ENCODE measurements at regions not wholly inside any gene's neighbourhood (a gene's known extent, or its start where the extent isn't known, plus 50 kb on each side); places are given as distances from the start of the nearest gene placed in this dataset.
"Not testable (repeated sequence)": the region's sequence is repeated elsewhere in the genome, so short reads cannot be mapped to it uniquely, and the experiment has no call there.

DNA sequence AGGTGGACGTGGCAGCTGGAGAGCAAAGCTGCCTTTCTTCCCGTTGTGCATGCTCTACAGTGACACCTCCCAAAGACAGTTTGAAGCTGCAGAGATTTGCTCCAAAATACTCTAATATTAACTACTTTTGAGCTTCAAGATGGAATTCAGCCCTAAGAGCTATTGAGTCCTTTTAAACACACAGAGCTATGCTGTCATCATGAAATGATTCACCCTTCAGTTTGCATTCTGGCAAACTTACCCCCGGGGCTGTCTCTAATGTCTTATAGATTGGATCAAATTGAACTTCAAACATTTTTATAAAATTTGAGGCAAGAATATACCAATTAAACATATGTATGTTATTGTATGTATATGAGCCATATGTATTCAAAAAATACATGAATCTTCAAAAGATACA, 110.7 kb upstream of the EFEMP1 start:
- TF ChIP-seq POLR2A (IDR thresholded peaks at IDR 0.05; ENCODE audit: low read depth, low read length) = no peak
- DNase-seq (ENCODE audit: insufficient read length, low spot score) (no peak), FAIRE-seq (no peak)

GRCh38 chr2:56040189-56040588, 116.6 kb upstream of the EFEMP1 start:
- DNase-seq (ENCODE audit: insufficient read length, low spot score) (no peak), FAIRE-seq (no peak)

DNA sequence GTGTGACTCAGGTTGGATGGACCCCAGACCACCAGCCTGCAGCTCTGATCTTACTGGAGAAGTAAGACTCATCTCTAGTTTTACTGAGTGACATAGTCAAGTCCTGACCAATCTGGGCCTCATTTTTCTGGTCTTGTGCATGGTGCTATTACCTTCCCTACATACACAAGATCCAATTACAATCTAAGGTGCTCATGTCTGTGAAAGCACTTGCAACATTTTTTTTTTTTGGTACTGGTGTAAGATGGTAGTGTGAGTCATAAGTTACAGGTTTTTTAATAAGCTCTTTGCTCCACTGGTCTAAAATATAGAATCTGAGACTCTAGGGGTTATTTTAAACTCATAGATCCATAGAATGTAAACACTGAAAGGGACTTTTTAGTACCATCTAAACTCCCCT, 117.3 kb upstream of the EFEMP1 start:
- DNase-seq (ENCODE audit: insufficient read length, low spot score) (no peak), FAIRE-seq (no peak)

More at GRCh38 chr2:56040189-56040588, 116.6 kb upstream of the EFEMP1 start:
- TF ChIP-seq POLR2A (IDR thresholded peaks at IDR 0.05; ENCODE audit: low read depth, low read length) = no peak

GRCh38 chr2:56047136-56047535, 123.6 kb upstream of the EFEMP1 start:
- no peak for TF ChIP-seq POLR2A (IDR thresholded peaks at IDR 0.05; ENCODE audit: low read depth, low read length)
- DNase-seq (ENCODE audit: insufficient read length, low spot score) (no peak), FAIRE-seq (no peak)

More for the DNA sequence above, 117.3 kb upstream of the EFEMP1 start:
- no peak for TF ChIP-seq POLR2A (IDR thresholded peaks at IDR 0.05; ENCODE audit: low read depth, low read length)

DNA sequence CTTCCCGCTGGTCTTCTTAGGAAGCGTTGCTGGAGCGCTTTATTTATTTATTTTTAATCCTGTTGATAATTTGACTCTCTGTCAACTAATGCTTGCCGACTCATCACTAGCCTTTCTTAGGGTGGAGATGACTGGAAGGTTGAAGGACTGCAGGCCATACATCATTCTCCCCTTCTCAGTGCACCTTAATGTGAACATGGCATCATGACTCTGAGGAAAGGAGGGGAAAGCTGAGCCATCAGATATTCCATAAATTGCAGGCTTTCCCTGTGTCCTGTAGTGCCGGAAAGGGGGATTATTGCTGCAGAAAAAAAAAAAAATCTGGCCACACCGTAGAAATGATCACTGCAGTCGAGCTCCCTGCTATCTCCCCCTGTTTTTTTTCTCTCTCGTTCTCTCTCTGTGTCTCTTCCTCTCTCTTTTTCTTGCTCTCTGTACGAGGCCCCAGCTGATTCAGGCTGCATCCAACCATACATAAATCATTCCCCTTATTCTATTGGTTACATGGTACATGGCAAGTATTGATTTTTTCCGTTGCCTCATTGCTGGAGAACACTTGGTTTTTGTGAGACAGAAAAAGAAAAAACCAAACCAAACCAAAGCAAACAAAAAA, 125.8 kb upstream of the EFEMP1 start:
- FAIRE-seq = no peak
- TF ChIP-seq POLR2A (IDR thresholded peaks at IDR 0.05; ENCODE audit: low read depth, low read length) = no peak
- no peak for DNase-seq (ENCODE audit: insufficient read length, low spot score)

DNA sequence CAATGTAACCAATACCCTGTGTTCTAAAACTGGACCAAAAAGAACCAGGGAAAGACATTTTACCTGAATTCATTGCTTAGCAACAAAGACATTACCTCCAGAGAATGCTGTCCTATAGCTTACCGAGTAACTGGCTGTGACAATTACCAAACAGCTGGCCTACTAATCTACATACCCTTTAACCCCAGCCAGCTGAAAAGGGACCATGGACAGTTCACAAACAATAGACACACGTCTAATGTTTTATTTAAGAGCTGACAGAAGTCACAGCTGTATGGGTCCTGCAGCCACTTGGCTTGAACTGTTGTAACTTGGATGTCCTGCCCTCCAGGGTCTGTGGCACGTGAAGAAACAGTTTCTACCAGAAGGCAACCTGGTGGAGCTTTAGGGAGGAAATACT, 130.1 kb upstream of the EFEMP1 start:
- no peak for DNase-seq (ENCODE audit: insufficient read length, low spot score)
- TF ChIP-seq POLR2A (IDR thresholded peaks at IDR 0.05; ENCODE audit: low read depth, low read length) = no peak
- no peak for FAIRE-seq

DNA sequence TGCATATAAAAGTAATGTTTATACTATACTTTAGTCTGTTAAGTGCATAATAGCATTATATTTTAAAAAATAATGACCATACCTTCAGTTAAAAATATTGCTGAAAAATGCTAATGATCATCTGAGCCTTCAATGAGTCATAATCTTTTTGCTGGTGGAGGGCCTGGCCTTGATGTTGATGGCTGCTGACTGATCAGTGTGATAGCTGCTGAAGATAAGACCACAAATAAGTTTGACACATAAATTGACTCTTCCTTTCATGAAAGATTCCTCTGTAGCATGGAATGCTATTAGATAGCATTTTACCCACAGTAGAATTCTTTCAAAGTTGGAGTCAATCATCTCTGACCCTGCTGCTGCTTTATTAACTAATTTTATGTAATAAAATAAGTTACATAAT, 128.4 kb upstream of the CCDC85A start:
- no peak for FAIRE-seq
- no peak for DNase-seq (ENCODE audit: insufficient read length, low spot score)
- no peak for TF ChIP-seq POLR2A (IDR thresholded peaks at IDR 0.05; ENCODE audit: low read depth, low read length)

DNA sequence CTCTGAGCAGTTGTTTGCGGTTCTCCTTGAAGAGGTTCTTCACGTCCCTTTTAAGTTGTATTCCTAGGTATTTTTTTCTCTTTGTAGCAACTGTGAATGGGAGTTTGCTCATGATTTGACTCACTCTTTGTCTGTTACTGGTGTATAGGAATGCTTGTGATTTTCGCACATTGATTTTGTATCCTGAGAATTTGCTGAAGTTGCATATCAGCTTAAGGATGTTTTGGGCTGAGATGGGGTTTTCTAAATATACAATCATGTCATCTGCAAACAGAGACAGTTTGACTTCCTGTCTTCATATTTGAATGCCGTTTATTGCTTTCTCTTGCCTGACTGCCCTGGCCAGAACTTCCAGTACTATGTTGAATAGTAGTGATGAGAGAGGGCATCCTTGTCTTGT, 122.5 kb upstream of the CCDC85A start:
- not testable (repeated sequence) for FAIRE-seq; DNase-seq (ENCODE audit: insufficient read length, low spot score)

DNA sequence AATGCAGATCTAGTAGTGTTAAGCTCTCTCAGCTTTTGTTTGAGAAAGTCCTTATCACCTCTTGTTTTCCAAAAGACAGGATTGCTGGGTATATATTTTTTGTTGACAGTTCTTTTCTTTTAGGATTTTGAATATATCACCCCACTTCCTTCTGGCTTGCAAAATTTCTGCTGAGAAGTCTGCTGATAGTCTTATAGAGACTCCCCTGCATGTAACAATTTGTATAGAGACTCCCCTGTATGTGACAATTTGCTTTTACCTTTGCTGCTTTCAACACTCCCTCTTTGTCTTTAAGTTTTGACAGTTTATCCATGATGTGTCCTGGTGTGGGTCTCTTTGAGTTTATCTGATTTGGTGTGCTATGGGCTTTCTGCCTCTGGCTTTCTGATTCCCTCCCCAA, 115.0 kb upstream of the CCDC85A start:
- FAIRE-seq = no peak
- no peak for DNase-seq (ENCODE audit: insufficient read length, low spot score)
- no peak for TF ChIP-seq POLR2A (IDR thresholded peaks at IDR 0.05; ENCODE audit: low read depth, low read length)

- FAIRE-seq = peak; percentile 71
These were observed 106.4 kb upstream of the CCDC85A start for GRCh38 chr2:56077359-56077915.

DNA sequence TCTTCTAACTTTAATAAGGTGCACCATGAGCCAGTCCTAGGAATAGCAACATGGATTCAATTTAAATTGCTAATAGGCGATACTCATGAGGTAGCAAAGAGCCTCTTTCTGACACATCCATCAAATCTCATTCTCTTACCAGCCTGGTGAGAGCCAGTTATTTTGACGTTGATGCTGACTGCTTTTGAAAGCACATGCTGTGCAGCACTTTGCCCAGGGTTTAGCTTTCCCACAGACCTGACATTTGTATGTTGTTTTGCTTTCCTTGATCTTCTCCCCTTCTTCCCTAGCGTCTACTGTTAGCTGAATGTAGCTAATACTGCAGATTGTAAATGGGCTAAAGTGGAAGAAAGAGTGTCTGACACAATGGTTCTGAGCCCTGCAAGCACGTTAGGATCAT, 101.1 kb upstream of the CCDC85A start:
- FAIRE-seq = no peak
- no peak for DNase-seq (ENCODE audit: insufficient read length, low spot score)
- no peak for TF ChIP-seq POLR2A (IDR thresholded peaks at IDR 0.05; ENCODE audit: low read depth, low read length)

More at GRCh38 chr2:56077359-56077915, 106.4 kb upstream of the CCDC85A start:
- no peak for DNase-seq (ENCODE audit: insufficient read length, low spot score)
- no peak for TF ChIP-seq POLR2A (IDR thresholded peaks at IDR 0.05; ENCODE audit: low read depth, low read length)

DNA sequence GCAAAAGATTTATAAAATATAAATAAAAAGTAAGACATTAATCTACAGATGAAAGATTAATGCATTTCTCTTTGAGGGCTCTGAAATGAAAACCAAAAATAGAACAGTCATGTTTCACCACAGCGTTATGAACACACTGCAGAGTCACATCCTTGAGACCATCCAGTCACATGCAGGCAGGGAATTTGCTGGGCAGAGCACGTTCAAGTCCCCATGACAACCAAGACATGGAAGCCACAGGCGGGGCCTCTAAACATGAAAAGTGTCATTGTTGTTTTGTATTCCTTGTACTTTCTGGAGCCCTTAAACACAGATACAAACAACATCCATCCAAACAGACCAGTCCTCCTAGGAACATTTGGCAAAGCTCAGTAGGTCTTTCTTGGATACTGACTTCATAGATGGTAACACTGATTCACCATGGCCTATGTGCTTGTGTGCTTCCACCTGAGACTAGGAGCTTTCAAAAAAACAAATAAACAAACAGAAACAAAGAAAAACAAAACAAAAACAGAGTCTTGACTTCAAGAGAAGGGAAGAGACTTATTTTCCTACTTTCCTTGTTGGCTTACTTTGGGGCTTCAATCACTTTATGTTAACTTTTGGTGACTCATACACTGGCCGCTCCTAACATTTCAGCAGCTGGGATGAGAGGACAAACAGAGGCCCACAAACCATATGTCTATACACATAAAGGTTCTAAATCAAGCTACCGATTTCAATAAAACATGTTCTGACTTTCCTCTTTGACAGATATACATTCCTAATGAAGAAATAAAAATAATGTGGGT, 99.5 kb upstream of the CCDC85A start:
- TF ChIP-seq POLR2A (IDR thresholded peaks at IDR 0.05; ENCODE audit: low read depth, low read length) = no peak
- DNase-seq (ENCODE audit: insufficient read length, low spot score) = no peak
- no peak for FAIRE-seq

DNA sequence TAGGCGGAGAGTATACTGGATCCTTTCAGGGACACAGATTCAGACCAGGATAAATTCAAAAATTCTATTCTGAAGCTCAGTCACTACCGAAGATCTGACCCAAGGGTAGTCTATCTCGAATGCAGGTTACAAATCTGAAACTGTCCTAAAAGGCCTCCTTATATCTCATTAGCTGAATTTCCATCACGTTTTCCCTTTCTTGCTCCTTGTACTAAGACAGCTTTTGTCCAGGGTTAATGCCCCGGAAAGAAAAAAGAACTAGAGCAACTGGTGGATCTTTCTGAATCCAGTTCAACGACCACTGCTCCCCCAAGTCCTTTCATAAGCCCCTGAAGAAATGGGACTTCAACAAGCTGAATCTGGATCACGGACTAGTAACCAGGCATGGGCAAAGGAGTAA, 97.5 kb upstream of the CCDC85A start:
- no peak for FAIRE-seq
- DNase-seq (ENCODE audit: insufficient read length, low spot score) = no peak
- no peak for TF ChIP-seq POLR2A (IDR thresholded peaks at IDR 0.05; ENCODE audit: low read depth, low read length)

- FAIRE-seq (no peak), DNase-seq (ENCODE audit: insufficient read length, low spot score) (no peak)
- no peak for TF ChIP-seq POLR2A (IDR thresholded peaks at IDR 0.05; ENCODE audit: low read depth, low read length)
These were observed 95.4 kb upstream of the CCDC85A start for GRCh38 chr2:56088411-56088810.

GRCh38 chr2:56089931-56090330, 93.9 kb upstream of the CCDC85A start:
- TF ChIP-seq POLR2A (IDR thresholded peaks at IDR 0.05; ENCODE audit: low read depth, low read length) = no peak
- DNase-seq (ENCODE audit: insufficient read length, low spot score) (no peak), FAIRE-seq (no peak)
